Activated CD4-positive, alpha-beta T cell treated with anti-CD3 and anti-CD28 coated beads for 1 hour (primary cell): ENCODE measurements at regions not wholly inside any gene's neighbourhood (a gene's known extent, or its start where the extent isn't known, plus 50 kb on each side); places are given as distances from the start of the nearest gene placed in this dataset.
"Not testable (repeated sequence)": the region's sequence is repeated elsewhere in the genome, so short reads cannot be mapped to it uniquely, and the experiment has no call there.

ENCODE experiments used
- DNase-seq: peaks from one replicate; pipeline ENCODE4 v3.0.0-alpha.2; 2020

DNA sequence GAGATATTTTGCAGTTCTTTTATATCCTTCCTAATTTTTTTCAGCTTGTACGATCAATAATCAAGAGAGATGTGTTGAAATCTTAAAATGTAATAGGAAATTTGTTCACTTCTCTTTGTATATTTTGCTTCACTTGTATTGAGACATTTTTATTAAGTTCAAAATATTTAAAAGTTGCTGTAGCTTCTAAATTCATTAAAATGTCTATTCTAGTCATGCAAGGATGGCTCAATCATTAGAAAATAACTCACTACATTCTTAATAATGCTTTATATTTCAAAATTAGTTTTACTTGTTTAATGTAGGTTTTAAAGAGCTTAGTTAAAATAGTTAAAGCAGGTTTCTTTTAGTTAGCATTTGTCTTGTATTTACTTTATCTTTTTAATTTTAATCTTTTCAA lies 308.4 kb downstream of the CYRIA start:
- DNase-seq = no peak

DNA sequence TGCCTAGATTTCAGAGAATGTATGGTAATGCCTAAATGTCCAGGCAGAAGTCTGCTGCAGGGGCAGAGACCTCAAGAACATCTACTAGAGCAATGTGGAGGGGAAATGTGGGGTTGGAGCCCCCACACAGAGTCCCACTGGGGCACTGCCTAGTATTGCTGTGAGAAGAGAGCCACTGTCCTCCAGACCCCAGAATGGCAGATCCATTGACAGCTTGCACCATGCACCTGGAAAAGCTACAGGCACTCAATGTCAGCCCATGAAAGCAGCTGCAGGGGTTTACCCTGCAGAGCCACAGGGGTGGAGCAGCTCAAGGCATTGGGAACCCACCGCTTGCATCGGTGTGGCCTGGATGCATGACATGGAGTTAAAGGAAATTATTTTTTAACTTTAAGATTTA lies 314.1 kb downstream of the CYRIA start:
- no peak for DNase-seq

DNA sequence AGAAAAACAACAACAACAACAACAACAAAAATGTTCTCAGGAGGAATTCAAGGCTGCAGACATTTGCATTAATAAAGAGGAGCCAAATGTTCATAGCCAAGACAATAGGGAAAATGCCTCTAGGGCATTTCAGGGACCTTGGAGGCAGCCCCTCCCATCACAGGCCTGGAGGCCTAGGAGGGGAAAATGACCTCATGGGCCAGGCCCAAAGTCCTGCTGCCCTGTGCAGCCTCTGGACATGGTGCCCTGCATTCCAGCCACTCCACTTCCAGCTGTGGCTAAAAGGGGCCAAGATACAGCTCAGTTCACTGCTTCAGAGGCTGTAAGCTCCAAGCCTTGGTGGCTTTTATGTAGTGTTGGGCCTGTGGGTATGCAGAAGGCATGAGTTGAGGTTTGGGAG lies 314.5 kb downstream of the CYRIA start:
- no peak for DNase-seq

DNA sequence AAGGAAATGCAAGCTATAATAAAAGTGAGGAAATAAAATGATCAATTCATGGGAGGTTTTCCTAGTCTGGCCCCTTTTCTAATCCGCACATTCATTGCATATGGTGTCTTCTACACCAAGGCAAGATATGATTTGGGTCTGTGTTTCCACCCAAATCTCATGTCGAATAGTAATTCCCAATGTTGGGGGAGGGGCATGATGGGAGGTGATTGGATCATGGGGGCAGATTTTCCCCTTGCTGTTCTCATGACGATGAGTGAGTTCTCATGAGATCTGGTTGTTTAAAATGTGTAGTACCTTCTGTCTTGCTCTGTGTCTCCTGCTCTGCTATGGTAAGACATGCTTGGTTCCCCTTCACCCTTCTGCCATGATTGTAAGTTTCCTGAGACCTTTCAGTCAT lies 315.4 kb downstream of the CYRIA start:
- no peak for DNase-seq

DNA sequence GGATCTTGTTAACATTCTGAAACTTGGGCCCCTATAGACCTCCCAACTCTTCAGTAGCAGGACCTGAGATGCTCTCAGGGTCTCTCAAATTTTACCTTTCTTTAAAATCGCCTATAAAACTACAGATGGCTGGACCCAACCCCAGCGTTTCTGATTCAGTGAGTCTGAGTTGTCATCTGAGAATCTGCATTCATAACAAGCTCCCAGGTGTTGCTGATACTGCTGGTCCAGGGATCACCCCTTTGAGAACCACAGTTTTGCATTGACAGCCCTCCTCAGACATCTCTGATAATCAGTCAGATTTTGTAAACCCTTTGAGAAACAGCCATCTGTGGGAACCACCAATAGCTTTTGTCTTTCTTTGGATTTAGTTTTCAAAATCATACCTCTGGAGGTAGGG lies 315.8 kb downstream of the CYRIA start:
- DNase-seq = no peak

DNA sequence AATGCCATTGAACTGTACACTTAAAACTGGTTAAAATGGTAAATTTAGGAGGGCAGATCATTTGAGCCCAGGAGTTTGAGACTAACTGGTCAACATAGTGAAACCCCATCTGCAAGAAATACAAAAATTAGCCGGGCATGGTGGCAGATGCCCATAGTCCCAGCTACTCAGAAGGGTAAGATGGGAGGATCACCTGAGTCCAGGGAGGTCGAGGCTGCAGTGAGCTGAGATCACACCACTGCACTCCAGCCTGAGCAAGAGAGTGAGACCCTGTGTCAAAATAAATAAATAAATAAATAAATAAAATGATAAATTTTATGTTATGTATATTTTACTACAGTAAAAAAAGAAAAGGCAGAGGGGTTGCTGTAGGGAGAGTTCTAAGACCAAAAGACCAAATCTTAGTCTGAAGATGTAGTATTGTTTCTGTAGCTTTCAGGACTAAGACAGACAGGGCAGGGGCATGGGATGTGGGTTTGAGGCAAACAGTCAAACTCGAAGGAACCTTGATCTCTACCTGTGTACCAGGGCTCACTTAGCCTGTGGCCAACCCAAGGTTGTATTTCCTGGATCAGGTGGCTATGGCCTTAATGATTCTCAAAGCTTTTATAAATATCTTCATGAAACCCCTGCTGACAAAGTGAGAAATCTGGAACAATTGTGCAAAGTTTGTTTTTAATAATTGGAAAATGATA lies 316.7 kb downstream of the CYRIA start:
- DNase-seq = no peak

DNA sequence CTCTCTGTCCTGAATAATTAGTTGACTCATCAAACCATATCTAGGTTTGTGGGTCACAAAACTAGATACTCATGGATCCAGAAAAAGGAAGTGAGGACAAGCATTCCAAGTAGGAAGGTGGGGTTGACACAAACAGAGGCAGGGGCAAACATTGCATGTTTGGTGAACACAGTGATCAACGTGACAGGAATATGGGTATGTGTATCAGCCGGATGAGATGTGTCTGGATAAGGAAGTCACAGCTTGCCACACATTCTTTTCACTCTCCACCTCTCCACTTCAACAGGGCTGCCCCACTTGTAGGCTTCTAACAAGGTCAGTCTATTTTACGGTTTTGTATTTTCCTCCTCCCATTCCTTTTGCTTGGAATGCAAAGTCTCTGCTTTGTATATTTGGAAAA lies 319.0 kb downstream of the CYRIA start:
- no peak for DNase-seq

DNA sequence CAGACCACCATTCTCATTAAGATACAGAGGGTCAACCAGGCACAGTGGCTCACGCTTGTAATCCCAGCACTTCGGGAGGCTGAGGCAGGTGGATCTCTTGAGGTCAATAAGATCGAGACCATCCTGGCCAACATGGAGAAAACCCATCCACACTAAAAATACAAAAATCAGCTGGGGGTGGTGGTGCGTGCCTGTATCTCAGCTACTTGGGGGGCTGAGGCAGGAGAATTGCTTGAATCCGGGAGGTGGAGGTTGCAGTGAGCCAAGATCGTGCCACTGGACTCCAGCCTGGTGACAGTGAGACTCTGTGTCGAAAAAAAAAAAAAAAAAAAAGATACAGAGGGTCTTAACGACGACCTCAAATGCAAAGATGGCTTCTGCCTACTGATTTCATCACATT lies 320.4 kb downstream of the CYRIA start:
- DNase-seq = not testable (repeated sequence)

DNA sequence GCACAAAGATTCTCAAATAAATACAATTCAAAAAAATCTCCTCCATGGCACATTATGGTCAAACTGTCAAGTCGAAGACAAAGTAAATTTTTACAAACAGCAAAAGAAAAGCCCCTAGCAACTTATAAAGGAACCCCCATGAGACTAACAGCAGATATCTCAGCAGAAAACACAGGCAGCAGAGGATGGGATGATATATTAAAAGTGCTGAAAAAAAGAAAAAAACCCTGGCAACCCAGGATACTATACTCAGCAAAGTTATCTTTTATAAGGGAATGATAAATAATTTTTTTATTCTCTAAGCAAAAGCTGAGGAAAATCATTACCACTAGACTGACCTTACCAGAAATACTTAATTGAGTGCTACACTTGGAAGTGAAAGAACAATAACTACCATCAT lies 326.4 kb downstream of the CYRIA start:
- no peak for DNase-seq

DNA sequence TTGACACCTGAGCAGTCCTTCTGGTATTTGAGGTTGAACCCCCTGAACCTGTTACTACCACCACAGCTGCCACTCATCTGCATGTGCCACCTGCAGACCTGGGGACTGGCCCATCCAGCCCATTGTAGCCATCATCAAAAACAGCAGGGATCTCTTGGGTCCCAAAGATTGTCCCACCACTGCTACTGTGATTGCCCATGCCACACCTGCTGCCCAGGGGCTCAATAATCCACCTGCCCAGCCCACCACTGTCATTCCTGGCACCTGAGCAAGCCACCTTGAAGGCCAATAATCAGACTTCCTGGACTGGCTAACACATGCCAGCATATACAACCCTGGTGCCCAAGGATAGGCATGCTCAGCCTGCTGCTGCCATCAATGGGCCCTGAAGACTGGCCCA lies 327.6 kb downstream of the CYRIA start:
- no peak for DNase-seq

DNA sequence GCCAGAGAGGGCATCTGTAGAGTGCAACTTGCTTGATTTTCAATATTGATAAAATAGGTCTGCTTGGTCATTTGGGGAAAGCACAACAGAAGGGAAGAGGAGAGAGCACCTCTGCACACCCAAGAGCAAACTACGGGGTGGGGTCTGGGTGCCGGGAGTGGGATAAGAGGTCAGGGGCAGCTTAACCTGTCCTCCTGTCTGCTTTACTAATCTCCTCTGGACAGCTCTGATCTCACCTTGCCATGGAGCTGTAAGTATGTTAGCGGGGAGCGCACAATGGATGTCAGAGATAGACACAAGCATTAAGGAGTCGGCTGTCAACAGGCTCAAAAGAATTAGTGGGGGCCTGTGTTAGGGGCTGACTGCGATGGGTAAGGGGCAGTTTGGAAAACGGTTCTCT lies 328.7 kb downstream of the CYRIA start:
- no peak for DNase-seq

DNA sequence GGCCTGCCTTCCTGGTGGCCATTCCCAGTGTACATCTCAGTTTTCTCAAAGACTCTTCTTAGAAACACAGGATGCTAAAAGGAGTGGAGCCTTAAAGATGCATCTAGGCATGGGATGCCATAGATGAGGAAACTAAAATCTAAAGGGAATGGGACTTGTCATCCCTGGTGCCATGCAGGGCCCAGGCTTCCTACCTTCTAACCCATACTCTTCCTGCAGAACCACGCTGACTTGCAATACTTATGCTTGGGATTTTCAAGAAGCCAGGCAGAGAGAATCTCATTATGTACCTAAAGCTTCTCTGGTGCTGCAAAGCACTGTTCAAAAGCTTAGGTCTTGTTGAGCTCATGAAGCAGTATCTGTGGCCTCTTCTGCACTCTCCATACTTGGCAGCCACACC lies 329.1 kb downstream of the CYRIA start:
- DNase-seq = no peak

DNA sequence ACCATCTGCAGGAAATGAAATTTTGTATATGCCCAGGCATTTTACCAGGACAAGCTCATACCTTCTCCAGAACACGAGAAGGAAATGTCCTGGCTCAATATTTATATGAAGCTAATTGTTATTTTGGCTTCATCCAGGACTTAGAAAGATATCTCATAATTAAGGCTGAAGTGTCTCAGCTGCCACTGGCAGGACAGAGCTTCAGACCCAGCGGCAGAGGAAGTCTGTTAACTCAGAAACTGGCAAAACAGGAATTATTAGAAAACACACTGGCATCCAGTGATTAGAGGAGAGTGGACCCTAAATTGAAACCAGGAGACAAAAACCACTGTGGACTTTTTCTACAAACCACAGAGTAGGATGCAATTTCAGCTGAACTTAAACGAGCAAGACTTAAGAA lies 329.7 kb downstream of the CYRIA start:
- no peak for DNase-seq

DNA sequence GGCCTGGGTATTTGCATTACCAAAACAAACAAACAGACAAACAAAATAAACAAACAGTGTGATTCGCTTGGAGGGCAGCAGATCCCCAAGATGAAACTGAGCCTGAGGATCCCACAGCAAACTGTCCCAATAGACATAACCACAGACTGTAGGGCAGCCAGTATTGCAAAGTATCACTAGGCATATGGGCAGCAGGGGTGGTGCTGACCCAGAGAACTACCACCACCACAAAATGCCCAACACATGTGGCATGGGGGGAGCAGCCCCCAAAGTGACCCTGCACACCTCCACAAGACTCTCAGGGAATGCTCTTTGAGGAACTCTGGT lies 330.1 kb downstream of the CYRIA start:
- no peak for DNase-seq

DNA sequence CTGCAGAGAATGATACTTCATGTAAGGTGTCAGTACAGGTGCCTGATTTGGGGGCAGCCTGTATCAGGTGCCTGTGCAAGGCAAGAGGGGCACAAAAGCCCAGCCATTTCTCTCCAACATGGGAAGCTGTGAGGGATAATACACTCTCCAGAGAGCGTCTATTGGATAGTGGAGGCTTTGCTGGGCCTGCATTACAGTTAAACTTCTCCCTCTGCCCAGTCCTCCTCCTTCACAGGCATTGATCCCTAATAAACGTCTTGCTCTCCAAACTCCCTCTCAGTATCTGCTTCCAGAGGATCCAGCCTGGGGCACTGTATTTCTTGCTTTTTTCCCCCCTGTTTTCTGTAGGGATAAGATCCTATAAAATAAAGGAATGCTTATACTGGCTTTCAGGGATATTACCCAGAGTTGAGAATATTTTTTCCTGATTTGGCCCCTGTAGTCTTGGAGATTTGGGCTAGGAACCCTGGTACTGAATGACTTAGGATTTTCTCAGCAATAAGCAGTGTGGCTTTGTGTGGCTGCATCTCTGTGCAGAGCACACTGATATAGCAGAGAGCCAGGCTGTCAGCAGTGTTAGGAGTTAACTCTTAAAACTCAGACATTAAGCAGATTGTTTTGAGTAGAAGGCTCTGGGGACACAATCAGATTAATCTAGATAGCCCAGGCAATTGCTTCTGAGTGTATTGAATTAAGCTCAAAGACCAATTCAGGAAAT lies 330.6 kb downstream of the CYRIA start:
- no peak for DNase-seq

DNA sequence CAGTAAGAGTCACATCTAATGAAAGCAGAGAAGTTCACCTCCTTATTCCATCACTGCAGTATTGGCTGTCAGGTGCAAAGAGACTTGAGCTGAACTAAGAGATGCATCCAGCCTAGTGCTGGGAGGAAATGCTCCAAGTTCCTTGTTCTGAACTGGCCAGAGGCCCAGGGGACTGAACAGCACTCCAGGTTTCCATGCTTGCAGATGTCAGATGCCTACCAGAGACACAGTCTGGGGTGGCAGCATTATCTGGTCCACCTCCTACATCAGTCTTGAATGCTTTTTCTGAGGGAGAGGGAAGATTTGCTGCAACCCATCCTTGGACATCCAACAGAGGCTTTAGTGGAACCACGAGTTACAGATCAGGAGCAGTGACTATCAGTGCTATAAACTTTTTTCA lies 331.3 kb downstream of the CYRIA start:
- DNase-seq = no peak

DNA sequence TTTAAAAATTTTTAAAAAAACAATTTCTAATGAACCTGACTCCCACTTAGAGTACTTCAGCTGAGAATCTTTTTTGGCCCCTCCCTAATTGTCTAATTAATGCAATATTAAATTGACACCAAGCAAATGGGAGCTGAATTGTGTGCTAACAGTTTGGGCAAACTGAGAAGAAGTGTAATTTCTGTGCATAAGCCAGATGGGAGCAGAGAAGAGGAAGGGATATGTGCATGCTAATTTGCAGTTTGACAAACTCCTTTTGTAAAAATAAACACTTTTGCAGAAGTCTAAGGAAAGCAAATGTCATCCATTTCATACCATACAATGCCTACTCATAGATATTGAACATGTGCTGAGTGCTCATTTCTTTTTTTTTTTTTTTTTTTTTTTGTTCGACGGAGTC lies 332.0 kb downstream of the CYRIA start:
- DNase-seq = no peak

DNA sequence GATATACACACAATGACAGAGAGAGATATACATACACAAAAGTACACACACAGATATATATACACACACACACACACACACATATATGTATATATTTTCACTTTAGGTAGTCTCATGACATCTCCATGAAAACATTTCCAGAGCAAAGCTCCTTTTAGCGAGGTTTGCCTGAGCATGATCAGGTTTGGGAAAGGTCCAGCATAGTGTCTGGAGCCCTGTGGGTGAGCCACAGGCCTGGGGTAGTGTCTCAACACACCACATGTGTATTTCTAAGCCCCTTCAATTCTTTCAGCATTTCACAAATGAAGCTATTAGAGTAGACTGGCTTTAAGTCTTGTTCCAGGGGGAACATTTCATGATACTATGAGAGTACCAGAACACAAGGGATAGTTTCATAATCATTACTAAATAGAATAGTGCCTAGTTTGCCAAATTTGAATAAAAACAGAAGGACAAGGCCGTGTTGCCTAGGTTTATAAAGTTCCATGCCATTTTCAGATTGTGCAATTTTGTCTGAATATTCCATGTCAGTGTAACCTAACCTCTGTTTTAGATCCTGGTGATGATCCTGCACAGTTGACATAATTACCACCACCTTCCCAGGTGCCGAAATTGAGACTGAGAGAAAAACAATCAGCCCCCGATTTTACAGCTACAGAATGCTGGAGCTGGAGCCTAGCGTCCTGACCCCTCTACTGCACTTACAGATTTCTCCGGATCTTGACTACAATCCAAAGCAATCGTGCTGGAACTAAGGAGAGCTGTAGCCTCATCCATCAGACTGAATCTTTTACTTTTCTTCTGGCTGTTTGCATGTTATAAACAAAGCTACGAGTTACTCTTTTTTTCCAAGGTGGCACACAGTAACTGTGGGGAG lies 332.7 kb downstream of the CYRIA start:
- DNase-seq = no peak

DNA sequence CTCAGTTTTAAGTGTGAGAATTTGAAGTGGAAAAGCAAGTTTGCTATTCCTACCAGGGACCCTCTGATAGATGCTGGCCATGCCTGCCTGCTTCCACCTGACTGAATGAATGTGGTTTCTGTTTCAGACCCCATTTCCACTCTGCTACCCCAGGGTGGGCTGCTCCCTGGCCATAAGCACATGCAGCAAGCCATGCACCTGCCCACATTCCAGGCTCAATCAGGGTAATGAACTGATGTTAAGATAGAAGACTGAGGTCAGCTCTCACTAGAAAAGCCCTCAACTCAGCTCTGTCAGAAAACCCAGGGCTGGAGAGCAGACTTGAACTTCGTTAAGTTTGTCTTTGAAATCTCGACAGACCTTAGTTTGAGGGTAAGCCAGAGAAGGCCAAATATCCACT lies 333.9 kb downstream of the CYRIA start:
- DNase-seq = no peak

DNA sequence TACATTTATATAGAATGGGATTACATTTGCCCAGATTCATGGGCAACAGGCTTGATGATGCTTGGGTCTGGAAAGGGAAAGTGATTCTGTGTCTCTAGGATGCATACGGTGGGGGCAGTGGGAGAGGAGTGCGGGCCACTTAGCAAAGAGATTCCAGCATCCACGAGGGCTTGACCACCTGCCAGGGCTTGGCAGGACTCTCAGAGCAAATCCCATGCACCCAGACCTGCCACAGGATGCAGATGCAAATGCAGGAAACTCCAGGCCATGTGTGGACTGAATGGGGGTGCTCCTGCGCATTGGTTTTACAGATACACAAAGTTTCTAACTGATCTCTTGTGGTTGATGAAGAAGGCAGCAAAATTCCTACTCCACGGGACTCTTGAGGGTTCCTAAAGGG lies 334.7 kb downstream of the CYRIA start:
- no peak for DNase-seq

DNA sequence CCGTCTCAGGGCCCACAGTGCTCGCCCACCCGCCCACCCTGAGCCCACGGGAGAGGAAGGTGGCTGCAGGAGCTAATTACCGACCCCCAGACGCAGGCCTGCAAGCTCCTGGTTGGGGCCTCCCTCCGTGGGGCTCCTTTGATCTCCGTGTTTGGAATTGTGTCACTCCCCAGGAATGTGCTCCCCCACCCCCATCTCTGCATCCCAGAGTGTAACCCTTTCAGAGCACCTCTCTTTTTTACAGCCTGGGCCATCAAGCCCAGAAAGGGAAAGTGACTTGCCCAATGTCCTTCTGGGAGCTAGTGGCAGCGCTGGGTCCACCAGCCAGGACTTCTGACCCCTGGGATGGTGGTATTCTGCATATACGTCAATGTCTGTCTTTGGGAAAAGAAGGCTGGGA lies 335.1 kb downstream of the CYRIA start:
- no peak for DNase-seq

DNA sequence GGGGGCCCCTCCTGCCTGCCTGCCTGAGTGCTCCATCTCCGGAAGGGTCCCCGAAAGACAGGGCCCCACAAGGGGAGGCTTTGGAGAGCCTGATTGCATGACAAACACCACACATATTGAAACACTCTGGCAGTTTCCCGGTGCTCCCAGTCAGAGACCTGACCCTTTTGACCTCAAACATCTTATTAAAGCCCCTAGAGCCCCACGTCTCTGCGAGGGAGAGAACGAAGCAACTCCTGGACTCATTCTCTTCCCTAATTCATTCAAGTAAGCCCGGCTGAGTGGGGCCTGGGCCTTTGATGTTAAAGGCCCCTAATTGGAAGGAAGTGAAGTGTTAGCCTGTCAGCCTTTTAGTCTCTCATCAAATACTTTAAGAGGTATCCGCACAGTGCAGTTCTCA lies 335.6 kb downstream of the CYRIA start:
- no peak for DNase-seq

DNA sequence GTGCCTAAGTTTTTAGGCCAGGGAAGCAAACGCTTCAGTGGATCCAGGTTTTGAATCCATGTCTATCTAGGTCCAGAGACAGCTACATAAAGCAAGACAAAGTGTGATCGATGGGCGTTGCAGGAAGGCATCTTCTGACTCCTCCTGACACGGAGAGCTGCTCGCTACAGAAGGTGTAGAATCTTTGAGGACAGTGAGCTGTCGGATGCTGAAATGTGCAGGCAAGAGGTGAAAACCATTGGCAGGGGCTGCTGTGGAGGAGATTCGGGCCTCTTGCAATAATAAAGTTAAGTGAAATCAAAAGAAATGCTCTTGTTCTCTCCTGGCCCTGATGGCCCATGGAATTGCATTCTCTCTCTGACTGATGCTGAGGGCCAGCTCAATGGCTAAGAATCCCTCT lies 336.2 kb downstream of the CYRIA start:
- DNase-seq = no peak

DNA sequence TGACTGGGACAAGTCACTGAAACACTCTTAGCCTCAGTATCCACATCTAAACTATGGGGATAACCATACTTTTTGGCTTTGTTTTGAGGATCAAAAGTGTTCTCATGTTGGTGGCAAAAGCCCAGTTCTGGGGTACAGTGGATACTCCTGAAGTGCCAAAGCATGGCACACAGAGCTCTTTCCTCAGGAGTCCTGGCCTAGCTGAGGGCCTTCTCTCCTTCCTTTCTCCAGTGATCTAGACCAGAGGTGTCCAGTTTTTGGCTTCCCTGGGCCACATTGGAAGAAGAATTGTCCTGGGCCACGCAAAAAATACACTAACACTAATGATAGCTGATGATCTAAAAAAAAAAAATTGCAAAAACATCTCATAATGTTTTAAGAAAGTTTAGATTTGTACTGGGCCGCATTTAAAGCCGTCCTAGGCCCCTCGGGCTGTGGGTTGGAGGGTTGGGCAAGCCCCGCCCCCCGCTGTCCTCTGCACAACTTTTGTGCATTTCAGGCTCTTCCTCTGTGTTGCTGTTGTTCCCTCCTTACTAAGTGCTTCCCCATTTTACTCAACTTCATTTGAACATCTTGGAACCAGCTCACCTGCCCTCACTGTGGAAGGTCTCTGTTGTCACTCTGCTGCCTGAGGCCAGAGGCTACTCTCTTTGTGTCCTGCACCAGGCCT lies 337.0 kb downstream of the CYRIA start:
- no peak for DNase-seq
